GM23338 (cell line): ENCODE measurements at regions not wholly inside any gene's neighbourhood (a gene's known extent, or its start where the extent isn't known, plus 50 kb on each side); places are given as distances from the start of the nearest gene placed in this dataset.

Experiments used
- CTCF ChIP-seq, 2 experiments: fragments of 200-600 bp in 1 of 2; sonication (generic) in 1 of 2; conservative IDR thresholded peaks; 2 replicates each; pipeline versions ENCODE4 v1.5.1 to v1.6.1; 2016 to 2017; ENCODE audit warnings: antibody characterized with exemption in 2 of 2, low read depth in 2 of 2, mild to moderate bottlenecking in 2 of 2, moderate library complexity in 1 of 2
- ETS1 ChIP-seq: IDR thresholded peaks from 2 replicates; pipeline ENCODE4 v1.6.1; 2016; ENCODE audit warnings: antibody characterized with exemption
- POLR2AphosphoS5 ChIP-seq: IDR thresholded peaks from 2 replicates; pipeline ENCODE4 v1.6.1; 2016; ENCODE audit warnings: antibody characterized with exemption, low read depth

GRCh38 chr11:89626366-89626765, 83.7 kb upstream of the TRIM77 start:
- no peak for TF ChIP-seq CTCF (conservative IDR thresholded peaks at IDR 0.05; ENCODE audit: low read depth in 2 of 2)
- TF ChIP-seq ETS1, result no peak
- TF ChIP-seq POLR2AphosphoS5, result no peak
